HG03469 (cell line): ENCODE measurements at regions not wholly inside any gene's neighbourhood (a gene's known extent, or its start where the extent isn't known, plus 50 kb on each side); places are given as distances from the start of the nearest gene placed in this dataset.

Experiments
- ATAC-seq: cut with Tn5 transposase; IDR thresholded peaks from one replicate; pipeline ENCODE4 v1.9.1; 2021; ENCODE audit warnings: mild to moderate bottlenecking, moderate library complexity, moderate number of reproducible peaks; ENCODE audit not compliant: unreplicated experiment

DNA sequence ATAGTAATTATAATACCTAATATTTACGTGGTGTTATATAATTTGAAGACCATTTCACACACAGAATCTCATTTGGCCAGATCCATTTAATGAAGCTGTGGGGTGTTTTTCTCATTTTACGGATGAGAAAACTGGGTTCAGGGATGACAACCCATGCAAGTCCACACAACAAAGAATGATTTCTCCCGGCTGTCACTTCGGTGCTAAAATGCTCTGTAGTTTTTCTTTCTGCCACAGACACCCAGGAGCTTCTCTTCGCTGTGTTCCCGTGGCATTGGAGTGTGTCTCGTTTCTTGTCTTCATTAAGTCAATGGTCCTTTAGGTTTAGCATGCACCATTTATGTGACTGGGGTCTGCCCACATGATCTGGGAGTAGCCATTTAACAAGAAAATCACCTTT is 308.5 kb downstream of the ENC1 start:
- ATAC-seq: no peak

- no peak for ATAC-seq
These were observed 312.3 kb downstream of the ENC1 start for GRCh38 chr5:74328221-74328630.

- ATAC-seq: no peak
These were observed 313.2 kb downstream of the ENC1 start for GRCh38 chr5:74327339-74327685.

DNA sequence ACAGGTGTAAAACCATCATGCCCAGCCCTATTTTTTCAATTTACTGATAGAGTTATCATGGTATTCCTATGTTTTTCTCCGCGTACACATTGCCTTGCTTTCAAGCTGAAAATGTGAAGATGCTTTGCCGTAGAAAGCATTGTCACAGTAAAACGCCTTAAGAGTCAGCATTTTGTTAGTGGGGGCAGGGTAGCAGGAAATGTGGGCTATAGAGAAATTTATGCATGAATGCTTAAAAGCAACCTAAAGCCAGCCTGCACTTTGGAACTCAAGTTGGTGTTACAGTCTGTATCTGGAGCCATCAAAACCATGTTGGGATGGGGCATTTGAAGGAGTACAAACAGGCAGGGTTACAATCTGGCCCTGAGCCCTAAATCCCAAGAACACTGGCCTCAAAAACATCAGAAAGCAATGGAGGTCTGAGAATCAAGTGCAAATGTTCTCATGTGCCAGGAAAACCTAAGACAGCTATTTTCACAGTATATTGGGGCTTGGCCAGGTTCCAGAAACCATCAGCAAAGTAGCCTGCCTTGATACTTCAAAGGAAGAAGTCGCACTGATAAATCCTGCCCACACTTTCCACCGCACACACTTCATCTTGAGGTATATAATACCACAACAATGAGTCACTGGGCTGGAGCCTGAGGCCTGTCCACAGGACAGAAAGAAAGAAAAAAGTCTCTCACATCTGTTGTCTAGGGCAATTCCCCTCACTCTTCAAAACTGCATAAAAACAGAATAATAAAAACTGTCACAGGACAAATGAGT is 313.8 kb downstream of the ENC1 start:
- peak; percentile 74 for ATAC-seq

DNA sequence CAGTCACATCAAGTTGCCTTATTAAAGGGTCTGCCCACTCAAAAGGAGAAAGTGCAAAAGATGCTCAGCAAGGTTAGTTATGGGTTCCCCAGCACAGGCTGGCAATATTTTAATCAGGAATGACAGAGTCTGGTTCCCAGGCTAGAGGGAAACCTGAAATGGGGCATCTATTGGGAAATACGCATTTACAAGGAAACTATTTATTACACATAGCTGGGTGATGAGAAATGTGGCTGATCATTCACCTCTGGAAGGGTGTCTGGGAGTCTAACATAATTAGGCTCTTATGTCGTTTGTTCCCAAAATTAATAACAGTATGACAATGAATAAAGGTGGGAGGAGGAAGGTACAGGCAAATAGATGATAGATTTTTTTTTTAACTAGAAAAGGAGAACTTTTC is 314.7 kb downstream of the ENC1 start:
- ATAC-seq: no peak

DNA sequence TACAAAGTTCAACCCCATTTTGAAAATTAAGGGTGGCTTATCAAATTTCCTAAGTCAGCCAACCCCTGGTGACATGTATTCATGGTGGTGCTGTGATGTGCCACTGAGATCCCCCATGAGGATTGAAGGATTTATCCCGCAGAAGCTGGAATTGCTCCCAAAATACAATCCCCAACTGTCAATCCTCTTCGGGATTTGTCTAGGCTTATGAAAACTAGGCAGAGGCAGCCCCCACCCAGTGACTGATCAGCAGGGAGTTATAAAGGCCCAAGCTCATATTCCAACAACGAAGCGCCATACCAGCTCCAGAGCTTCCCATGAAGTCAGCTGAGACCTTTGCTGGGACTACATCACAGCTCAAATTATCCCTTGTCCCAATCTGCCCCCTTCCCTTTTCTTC is 316.0 kb downstream of the ENC1 start:
- no peak for ATAC-seq

DNA sequence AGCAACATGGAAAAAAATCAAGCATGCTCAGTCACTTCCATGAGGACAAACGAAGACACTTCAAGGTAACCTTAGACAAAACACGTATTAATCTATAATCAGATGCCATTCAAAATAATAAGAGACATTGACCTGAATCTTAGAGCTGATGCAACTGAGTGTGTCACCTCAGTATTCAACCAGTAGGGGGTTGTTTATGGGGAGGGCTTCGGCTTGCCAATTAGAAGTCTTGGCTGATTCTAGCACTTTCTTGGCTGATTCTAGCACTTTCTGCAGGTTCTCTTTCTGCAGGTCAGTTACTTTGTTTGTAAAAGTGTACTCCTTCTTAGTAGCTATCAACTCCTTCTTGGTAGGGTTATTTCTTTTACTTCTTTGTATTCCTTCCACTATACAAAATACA is 317.6 kb downstream of the ENC1 start:
- no peak for ATAC-seq

DNA sequence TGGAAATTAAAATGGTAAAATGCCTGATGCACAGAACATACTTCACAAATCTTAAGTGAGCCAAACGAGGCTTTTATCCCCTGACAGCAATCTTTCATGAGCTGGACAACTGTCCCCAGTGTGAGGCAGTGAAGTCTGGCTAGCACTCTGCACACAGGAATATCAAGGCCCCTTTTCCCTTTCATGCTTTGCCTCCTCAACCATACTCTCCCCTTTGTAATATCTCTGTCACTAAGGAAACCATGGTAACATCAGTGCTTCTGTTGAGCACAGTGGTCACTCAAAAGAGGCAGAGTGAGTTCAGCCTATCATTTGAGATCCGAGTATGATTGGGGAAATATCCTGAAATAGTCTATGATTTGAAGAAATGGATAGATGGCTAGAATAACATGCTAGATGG is 318.3 kb downstream of the ENC1 start:
- no peak for ATAC-seq

DNA sequence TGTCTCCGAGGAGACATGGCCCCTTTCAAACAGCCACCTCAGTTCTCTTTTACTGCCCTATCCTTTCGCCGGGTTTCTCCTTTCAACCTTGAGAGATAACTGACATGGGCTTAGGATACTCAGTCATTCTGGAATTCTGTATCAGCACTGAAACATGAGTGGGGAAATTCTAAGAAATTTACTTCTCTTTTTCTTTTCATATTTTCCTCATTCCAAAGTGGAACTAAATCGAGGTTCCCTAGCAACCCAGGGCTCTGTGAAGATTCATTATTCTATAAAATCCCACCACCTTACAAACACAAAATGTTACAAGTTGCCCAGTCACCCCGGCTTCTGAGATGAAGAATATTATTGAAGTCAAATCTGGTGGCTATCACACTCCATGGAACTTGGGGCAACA is 319.2 kb downstream of the ENC1 start:
- no peak for ATAC-seq

- no peak for ATAC-seq
These were observed 320.0 kb downstream of the ENC1 start for GRCh38 chr5:74320526-74320925.

GRCh38 chr5:74319076-74319475 is 321.5 kb downstream of the ENC1 start:
- ATAC-seq: no peak

- no peak for ATAC-seq
These were observed 324.4 kb downstream of the ENC1 start for GRCh38 chr5:74316064-74316603.

- no peak for ATAC-seq
These were observed 325.6 kb downstream of the ENC1 start for GRCh38 chr5:74314906-74315305.

- no peak for ATAC-seq
These were observed 326.6 kb downstream of the ENC1 start for GRCh38 chr5:74313896-74314295.

- ATAC-seq: no peak
These were observed 327.8 kb downstream of the ENC1 start for GRCh38 chr5:74312746-74313145.

DNA sequence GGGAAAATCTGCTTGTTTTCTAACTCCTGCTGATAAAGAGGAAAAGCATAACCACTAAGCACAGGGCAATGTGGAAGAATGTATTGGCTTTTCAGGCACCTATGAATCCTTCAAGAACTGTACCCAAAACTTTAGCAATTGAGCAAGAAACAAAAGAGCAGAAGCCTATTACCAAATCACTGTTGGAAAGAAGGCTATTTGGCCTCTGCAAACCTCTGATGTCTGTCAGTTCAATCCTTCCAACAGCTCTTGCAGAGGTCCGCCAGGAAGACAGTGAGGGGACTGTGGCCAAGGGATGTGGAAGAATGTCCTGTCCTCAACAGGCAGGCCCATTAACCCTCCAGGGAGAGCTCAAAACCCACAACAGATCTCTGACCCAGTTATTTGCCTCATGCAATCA is 328.6 kb downstream of the ENC1 start:
- no peak for ATAC-seq

DNA sequence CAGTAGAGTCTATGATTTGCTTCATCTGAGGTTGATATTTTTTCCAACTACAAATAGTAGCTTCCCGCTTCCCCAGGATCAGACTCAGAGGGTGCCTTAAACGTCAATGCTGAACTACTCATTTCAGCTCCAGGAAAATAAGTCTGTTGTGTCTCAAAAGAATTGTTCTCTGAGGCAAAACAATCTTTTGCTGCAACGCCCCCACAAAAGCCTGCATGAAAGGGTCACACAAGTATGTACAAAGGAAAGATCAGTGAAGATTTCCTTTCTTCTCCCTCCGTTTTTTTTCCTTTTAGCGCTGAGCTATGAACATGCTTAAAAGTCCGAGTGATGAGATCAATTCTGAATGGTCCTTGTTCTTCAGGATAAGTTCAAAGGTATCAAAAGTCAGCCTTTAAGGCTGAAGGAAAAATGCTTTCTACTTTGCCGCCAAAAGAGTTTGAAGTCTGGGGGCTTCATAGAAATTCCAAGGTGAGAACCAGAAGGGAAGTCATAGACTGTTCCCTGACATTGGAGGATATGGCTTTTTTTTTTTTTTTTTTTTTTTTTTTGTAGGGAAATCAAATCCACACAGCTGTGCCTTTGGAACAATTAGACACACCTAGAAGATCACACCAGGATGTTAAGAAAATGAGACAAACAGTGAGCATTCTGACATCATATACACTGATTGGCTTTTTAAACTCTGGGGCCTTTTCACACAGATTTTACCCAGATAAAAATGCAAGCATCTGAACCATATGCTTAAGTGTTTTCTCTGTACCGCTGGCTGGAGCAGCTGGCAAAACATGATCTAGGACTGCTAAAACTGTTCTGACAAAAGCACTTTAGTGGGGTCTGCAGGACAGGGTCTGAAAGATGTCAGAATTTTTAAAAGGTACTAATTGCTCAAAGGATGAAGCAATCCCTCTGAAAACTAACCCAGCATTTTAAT is 329.3 kb downstream of the ENC1 start:
- ATAC-seq: no peak

DNA sequence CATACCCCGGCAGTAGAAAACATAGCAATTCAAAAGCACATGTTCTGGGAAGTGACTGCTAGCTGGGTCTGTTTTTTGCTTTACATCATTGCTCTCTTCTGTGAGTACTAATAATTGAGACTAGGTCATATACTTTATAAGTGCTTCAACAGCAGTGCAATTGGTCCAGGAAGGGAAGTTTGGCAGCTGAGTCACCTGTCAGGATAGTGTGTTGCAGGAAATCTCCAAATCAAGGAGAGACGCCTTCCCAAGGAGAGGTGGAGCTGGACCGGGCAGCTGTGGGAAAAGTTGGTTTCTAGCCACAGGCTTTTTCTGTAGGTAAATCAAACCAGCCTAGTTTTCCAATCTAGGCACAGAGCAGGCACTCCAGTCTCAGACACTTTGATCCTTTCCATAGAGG is 330.1 kb downstream of the ENC1 start:
- no peak for ATAC-seq

GRCh38 chr5:74309050-74309449 is 331.5 kb downstream of the ENC1 start:
- ATAC-seq: no peak

DNA sequence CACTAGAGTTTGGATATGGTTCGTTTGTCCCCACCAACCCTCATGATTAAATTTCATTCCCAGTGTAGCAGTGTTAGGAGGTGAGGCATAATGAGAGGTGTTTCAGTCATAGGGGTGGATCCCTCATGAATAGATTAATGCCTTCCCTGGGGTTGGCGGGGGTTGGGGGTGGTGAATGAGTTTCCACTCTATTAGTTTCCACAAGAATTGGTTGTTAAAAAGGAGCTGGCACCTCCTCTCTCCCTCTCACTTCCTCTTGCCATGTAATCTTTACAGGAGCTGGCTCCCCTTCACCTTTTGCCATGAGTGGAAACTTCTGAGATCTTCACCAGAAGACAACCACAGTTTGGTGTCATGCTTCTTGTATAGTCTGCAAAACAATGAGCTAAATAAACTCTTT is 333.7 kb downstream of the ENC1 start:
- ATAC-seq: no peak

DNA sequence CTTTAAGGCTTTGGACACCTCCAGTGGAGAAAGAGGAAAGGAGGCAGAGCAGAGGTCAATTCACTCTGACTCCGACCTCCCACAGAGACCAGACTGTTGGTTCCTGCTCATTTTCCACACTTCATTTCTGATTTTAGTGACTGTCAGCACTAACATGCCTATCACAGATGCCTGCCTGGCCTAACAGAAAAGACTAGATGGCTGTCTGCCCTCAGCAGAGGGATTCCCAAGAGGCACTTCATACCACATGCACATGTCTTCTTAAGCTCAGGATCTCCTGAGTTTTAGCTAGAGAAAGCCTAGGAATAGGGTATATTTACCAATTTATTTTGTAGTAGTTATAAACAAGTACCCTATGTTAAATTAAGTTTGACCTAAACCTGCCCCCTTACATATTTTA is 336.0 kb downstream of the ENC1 start:
- ATAC-seq: no peak

GRCh38 chr5:74303578-74303977 is 336.9 kb downstream of the ENC1 start:
- ATAC-seq: no peak
